Non-pigmented ciliary epithelial cell (primary cell): ENCODE measurements at regions not wholly inside any gene's neighbourhood (a gene's known extent, or its start where the extent isn't known, plus 50 kb on each side); places are given as distances from the start of the nearest gene placed in this dataset.

Experiments
- DNase-seq: peaks from one replicate; pipeline ENCODE4 v3.0.0-alpha.2; 2010; ENCODE audit warnings: low read depth

DNA sequence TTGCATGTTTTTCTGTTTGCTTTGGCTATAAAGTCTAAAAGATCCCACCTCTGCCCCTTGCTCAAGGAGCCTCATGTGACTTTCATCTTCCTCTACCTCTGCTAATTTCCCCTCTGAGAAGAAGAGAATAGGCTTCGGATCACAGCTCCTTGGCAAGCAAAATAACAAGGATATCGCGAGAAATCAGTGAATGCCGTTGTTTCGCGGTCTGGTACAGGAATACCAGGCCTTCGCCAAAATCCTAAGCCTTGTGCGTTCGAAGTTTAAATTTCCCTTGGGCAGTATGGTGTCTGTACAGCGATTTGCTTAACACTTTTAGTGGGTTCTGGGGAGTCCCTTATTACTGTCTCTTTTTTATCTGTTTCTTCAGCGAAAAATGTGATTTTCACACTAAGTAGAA is 142.3 kb downstream of the IRF8 start:
- DNase-seq, result no peak

DNA sequence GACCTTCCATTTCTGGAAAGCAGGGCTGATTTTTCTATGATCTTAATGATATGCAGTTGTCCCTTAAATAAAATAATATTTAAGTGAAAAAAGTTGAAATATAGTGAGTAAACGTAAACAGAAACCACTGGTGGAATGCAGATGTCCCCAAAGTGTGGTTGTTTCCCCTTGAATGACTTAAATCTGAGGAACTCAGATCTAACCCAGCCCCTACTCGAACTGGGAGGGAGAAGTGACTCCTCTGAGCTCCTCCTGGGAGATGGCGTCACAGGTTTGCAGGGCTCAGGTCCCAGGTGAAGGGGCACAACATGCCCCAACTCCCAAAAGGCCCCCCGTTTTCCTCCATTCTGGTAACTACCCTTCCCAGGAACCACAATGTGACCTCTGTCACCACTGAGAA is 142.8 kb downstream of the IRF8 start:
- no peak for DNase-seq

DNA sequence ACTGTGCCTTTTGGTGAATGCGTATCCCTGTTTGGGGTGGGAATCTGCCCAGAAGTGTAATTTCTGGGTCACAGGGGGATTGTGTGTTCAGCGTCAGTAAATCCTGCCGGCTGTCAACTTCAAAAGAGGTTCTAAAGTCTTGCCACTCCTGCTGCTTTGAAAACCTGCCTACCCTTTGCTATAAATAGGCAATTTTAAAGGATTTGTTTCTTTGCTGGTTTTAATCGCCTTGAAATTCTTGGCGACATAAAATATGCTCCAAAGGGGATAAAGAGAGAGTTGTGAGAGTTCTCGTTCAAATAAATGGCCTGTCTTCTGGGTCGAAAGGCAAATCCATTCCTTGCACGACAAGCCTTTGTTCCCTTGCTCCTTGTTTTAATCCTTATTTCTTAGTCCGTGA is 143.4 kb downstream of the IRF8 start:
- no peak for DNase-seq

DNA sequence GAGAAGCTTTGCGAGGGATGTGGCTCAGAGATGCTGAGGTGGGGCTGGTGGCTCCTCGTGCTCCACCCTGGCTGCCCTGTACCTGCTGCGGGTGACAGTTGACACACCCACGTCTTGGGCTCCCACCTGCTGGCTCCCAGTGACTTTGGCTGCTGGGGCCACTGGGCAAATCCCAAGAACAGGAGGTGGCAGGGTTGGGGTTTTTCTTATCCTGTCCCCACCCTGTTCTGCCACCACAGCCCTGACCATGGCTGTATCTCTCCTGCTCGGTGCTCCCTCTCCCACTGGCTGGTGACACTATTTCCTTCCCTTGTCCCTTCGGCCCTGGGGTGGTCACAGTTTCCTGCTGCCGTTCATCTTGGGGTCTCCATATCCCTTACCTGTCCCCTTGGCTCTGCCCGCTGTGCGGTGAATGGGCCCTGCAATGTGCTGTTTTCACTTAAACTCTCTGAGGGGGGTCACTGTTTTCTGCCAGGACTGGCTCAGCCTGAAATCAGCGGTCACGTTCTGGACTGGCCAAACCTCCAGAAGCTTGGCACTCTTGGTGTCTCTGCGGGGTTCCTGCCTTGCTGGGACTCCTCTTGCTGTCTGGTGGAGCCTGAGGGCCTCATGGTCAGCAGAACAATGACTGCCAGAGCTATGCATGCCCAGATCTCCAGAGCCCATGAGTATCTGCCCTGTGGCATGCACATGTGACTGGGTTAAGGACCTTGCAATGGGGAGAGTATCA is 144.2 kb downstream of the IRF8 start:
- no peak for DNase-seq

DNA sequence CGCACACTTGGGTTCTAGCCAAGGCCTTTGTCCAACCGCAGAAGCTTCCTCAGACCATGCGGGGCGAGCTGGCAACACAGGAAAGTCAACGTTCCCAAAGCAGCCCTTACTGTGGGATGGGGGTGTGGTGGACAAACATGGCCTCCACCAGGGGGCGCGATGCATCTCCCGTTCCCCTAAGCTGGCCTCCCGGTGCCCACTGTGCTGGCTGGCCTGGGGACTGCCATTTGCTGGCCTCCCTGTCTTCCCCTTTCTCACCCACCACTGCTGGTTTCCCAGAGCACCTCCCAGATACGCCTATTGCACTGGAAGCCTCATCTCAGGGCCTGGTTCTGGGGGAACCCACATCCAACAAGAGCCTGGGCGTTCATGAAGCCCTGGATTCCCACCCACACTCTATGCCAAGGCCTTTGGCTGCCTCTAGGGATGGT is 145.3 kb downstream of the IRF8 start:
- DNase-seq, result no peak

DNA sequence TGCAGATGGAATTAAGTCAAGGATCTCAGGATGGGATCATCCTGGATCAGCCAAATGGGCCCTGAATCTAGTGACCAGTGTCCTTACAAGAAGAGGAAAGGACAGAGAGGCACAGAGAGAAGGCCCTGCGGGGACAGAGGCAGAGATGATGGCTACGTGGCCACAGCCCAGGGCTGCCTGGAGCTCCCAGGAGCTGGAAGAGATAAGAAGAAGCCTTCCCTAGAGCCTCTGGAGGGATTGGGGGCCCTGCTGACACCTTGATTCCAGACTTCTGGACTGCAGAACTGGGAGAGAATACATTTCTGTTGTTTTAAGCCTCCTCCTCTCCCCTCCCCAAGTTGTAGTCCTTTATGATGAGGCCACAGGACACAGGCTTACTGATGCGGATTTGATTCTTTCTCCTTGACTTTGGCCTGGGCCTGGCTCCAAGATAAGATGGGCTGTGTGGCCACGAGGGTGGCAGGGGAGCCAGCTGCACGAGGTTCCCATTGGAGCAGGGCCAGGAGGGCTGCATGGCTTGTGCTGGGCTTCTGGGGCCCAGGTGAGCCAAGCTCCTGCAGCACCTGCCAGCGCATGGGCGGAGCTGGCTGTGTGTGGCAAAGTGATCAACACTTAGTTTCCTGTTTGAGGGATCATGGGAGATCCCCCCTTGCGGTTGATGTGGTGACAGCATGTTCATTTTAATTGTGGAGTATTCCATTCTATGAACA is 146.1 kb downstream of the IRF8 start:
- no peak for DNase-seq

DNA sequence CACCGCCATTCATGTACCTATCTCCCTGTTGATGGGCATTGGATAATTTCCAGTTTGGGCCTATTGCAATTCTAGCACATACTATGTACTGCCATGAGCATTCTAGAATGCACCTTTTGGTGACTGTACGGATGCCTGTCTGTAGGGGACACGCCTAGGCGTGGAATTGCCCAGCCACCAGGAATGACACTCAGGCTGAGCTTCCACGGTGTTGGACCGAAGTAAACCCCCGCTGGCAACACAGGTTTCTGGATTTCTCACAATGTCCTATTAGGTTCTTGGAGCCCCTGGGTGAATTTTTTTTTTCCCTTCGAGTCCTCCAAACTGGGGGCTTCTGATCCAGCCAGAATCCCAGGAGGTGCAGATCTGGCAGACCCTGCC is 146.6 kb downstream of the IRF8 start:
- DNase-seq, result no peak

DNA sequence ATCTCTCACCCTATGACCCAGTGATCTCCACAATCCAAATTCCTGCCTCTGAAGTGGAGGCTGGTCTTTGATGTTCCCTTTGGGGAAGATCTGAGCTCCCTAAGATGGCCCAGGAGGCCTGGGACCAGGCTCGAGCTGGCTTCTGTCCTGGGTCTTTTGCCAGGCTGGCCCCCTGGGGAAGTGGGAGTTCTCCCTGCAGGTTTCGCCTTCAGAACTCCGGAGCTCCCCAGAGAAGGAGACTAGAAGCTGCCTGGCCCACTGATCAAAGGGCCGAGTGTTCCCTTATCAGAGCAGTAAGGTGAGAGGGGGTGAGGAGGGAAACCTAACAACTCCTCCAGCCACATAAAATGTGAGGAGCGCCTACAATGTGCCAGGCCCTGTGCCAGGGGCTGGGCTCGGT is 147.1 kb downstream of the IRF8 start:
- no peak for DNase-seq

DNA sequence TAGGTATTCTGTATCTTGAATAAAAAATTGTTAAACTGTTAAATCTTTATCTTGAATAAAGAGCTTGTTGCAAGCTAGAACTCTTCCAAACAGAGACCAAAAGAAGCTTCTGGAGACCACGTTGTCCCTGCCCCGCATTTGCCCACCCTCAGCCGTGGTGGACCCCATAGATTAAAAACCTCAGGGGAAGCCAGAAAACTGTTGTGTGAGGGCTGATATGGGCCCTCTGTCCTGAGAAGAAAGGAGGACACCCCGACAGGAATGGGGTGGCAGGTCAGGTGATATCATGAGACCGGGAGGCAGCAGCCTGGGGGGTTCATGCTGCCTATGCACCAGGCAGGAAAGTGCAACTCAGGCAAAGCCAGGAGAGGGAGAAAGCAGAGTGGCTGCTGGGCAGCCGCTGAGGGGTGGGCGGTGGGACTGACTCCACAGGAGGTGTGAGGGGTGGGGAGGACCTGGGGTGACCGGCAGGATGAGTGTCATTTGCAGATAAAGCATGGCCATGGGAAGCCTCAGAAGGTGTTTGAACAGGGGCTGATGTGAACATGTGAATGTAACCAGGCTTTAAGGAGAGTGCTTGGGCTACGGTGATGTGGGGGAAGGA is 147.8 kb downstream of the IRF8 start:
- DNase-seq, result no peak

DNA sequence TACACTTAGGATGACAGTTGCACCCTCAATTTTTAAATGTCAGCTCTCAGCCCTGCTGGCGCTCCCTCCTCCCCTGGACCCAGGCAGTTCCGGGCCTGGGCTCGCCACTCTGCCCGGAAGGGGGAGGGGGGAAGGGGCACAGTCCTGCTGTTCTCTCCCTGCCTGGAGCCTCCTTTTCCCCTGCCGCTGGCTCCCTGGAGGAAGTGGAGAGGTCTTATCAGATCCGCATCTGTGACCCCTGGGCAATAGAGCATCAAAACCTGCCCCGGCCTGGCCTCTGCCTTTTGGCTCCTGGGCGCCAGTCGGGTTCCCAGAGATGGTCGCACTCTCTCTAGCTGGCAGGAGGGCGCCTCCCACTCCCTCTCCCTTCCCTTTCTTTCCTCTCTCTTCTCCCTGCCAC is 149.3 kb downstream of the IRF8 start:
- DNase-seq, result no peak

DNA sequence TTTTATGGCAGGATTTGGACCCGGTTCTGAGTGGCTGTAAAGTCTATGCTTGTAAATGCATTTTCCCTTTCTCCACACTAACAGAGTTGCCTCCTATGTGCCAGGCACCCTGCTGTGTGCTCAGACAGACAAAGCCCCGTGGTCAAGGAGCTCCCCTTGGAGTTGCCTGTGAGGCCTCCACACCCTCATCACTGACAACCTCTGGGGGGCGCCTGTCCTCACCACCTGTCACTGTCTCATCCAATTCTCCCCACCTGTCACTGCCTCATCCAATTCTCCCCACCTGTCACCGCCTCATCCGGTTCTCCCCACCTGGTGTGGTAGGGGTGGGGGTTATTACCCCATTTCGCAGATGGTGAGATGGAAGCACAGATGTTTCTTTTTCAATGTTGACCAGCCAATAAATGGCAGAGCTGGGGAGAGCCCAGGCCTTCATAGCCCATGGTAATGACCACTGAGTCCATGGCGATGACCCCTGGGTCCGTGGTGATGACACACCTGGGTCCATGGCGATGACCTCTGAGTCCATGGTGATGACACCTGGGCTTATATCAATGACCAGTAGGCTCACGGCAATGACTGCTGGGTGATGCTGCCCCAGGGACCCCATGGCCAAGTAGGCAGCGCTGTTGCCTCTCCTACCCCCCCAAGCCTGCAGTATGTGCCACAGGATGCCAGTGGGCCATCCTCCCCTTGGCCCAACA is 150.1 kb downstream of the IRF8 start:
- DNase-seq, result no peak

DNA sequence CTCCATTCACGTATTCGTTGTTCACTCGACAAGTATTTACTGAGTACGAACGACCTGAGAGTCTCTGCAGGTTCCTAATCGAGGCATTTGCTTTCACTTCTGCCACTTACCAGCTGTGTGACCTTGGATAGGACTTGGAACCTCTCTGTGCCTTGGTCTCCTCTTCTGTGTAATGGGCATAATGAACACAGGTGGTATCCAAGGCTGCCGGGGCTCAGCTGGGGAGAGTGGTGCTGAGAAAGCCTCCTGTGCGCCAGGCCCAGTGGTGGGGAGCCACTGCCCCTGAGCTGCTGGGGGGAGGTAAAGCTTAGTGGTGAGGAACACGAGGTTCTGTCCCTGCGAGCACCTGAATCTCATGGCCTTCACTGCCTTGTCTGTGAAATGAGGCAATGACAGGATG is 150.7 kb downstream of the IRF8 start:
- DNase-seq, result no peak

DNA sequence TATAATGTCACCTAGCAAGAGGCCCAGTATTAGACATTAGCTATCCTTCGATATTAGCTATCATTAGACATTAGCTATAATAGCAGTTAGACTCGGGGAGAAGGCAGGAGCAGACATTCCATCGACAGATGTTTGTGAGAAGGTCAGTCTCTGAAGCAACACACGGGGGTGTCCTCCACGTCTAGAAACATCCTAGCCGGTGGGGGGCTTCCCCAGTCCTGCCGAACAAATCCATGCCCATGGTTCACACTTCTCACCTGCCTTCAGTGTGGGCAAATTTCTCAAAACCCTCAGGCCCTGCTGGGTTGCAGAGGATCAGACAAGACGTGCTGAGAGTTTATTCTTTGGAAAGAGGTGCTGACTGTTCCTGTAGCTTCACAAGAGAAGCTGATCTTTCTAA is 151.1 kb downstream of the IRF8 start:
- DNase-seq, result no peak

DNA sequence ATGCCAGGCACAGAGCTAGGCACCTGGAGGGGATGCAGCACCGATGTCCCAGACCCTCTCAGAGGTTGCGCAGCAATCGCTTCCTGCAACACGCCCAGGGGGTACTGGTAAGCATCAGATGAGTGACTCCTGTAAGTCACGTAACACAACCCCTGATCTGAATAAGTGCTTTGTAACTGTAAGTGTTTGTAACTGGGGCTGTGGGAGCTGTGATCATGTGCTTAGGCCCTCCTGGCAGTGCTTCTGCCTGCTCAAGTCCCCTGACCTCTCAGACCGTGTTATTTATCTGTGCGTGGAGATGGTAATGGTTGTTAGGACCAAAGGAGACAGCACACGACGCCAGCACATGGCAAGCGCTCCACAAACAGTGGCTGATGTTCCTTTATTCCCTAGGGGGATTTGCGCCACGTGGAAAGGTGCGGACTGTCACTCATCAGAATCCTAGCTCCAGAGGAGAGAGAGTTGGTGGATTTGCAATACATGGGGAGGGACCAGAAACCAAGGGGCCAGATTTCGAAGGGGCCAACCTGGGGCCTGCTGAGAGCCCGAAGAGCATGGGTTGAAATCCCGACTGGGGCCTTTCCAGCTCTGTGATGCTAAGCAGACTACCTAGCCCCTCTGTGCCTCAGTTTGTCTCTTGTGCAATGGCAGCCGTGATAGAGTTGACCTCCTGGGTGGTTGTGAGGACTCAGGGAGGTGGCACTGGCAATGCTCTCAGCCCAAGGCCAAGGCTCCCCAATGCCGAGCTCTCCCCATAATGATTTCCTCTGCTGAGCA is 151.8 kb downstream of the IRF8 start:
- no peak for DNase-seq

DNA sequence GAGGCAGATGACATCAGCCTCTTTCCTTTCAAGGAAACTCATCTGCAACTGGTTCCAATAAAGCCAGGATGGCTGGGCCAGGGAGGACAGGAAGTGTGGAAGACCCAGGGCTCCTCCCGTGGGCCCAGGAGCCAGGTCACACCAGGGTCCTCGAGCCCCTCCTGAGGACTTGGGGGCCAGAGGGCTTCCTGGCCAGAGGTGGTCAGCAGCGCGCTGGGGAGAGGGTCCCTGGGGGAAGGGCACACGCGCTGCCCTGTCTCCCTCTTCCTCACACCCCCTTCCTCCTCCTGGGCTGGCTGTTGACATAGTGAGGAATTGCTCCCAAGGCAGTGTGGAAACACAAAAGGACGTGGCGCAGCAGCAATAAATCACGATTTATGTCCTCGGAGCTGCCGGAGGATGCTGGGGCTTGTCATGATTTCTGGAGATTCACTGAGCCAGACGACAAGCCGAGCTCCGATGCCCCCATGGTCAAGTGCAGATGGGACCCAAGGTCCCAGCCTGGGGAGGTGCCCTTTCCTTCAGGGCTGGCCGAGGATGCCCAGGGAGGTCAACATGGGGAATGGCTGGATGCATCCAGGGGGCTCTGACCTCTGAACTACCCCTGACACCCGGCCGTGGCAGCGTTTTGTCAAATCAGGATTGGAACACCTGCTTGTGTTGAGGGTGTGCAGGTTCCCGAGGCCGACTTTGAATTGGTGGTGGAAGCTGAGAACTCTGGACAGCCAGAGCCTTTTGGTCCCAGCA is 152.6 kb downstream of the IRF8 start:
- DNase-seq, result no peak

DNA sequence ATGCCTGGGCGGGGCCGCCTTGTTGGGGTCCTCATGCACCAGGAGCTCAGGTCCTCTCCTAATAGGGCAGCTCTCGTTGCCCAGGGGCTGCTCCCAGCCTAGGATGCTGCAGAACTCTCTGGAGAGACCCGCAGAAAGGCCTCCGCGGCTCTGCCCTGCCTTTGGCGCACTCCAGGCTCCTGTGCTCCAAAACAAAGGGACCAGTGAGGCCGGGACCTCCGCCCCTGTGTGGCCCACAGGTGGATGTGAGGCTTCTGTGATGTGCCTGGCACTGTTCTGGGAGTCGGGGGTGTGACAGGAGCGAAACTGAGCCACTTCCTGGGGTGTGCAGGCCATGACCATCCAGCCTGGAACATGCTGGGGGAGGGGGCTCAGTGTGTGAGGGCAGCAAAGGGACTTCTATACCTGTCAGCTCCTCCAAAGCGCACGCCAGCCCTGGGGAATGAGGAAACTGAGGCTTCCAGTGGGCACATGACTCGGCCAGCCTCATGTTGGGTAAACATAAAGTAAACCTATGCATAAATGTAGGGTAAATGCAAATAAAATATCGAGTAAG is 153.2 kb downstream of the IRF8 start:
- no peak for DNase-seq

DNA sequence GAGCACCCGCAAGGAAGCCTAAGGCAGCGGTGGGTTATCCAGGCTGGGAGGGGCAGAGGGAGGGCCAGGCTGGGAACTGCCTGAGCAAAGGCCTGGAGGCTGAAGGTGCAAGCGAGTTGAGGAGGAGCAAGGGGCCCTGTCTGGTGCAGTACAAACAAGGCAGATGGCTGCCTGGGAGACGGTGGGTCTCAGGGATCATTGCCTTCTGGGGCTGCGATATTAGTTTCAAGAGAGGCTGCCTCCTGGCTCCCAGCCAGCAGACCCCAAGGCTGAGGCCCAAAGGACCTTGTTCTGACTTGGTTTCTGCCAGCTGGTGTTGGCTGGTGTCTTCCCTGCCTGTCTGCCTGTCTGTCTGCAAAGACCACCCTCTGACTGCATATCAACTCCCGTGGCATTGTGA is 154.0 kb downstream of the IRF8 start:
- DNase-seq, result no peak

DNA sequence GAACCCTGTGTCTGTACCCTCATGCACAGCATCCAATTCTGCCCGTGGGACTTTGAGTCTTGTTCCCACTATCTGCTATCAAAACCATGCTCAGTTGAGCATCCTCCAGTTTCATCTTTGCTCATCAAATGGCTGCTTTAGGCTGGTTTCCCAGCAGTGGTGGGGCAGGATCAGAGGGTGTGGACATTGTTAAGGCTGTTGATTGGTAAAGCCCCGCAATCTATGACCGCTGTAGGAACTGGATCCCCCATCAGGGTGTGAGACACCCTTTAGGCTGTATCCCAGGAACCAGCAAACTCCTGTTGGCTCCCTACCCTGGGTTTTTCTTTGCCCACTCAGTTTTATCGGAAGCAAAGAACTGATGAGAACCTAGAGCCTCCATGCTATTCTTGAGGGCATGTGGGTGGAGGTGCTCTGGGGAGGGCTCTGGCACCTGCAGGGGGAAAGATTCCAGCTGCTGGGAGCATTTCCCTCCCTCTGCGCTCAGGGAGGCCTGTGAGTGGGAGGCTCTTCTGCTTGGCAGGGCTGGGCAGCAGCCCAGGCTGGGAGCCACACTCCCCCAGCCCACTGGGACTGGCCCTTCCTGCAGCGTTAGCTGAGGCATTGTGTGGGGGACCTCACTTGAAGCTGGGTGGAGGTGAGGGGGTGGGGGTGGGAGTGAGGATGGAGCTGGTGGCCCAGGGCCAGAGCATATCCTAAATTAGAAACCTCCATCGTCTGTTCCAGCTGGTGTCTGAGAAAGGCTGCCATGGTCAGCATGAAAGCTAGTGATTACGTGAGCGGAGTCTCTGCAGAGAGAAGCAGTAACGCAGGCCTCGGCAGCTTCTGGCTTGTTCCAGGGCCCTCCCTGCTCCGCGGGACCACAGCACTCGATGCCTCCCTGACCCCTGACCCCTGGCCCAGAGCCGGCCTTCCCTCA is 160.6 kb downstream of the IRF8 start:
- DNase-seq, result no peak

DNA sequence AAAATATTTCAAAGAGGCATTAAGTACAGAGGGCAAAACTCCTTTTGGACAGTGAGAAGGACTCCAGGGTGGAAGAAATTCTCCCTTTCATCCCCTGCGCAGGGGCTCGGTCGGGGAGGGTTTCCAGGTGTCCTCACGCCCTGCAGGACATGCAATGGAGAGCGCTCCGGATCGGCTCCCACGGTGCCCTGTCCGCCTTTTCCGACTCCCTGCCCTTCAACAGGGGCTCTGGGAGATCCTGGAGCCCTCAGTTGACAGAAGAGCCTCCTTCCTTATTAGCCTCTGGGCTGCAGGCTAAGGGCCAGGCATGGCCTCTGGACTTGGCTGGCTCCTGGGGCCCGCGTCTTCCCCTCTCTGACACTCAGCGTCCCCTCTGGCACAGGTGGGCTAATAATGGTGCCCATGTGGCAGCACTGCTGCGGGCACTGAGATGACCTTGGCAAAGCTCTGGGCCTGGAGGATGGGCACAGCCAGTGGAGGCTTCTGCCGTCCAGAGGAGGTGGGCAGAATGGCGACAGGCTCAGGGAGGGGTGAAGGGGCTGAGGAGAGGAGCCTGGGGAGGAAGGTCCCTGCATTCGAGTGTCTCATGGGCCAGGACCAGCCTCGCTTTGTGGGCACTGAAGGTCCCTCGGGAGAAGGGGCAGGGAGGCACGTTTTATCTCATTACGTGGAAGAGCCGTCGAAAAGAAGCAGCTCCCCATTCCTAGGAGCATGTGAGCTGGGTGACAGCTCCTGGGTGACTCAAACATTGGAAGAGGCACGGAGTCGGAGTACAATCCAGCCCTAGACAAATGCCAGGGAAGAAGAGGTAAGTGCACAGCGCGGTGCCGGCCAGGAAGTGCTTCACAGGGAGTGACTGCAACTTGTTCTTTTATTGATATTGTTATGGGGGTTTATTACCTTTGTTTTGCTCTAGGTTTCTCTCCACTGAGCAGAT is 161.7 kb downstream of the IRF8 start:
- DNase-seq, result no peak
